ENCODE measurements at regions not wholly inside any gene's neighbourhood (a gene's known extent, or its start where the extent isn't known, plus 50 kb on each side); places are given as distances from the start of the nearest gene placed in this dataset.

DNA sequence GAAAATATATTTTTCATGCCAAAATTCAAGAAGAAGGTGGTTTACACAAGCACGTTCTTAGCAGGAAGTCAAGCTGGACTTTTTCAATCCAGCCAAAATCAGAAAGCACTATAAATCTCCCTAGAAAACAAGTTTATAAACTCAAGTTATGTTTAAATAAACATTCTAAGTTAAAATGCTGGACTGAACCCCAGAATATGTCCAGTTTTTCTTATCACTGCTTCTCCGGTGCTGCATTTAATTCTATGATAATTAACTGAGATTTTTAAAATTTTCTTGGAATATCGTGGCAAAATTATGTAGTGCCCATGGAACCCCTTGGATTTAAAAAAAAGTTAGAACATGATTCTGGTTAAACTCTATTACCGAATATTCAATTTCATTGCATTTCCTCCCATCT, 218.2 kb upstream of the MDFIC2 start:
- intact Hi-C loops (cut with DNase I) = no loop called here
- TF ChIP-seq POLR2A (IDR thresholded peaks at IDR 0.05) (no peak), CTCF (IDR thresholded peaks at IDR 0.05) (no peak)
- no peak overlapping the region for H3K4me3 ChIP-seq (replicated peaks in 1 of 3)
- peaks cover 25 to 34% of the 10 kb centered on the region in 2 donors for H3K4me1 ChIP-seq
- no peak for DNase-seq
- H3K27me3 ChIP-seq = no peaks in the 10 kb centered on the region
- no peaks in the 10 kb centered on the region for H3K9me3 ChIP-seq
- no peaks in the 10 kb centered on the region for H3K36me3 ChIP-seq
- peak overlapping the region; percentile 42 to 81 (median 56) for H3K27ac ChIP-seq
- 14 to 22% methylated on average over 4 of the region's 4 CpGs for WGBS, 2 donors

DNA sequence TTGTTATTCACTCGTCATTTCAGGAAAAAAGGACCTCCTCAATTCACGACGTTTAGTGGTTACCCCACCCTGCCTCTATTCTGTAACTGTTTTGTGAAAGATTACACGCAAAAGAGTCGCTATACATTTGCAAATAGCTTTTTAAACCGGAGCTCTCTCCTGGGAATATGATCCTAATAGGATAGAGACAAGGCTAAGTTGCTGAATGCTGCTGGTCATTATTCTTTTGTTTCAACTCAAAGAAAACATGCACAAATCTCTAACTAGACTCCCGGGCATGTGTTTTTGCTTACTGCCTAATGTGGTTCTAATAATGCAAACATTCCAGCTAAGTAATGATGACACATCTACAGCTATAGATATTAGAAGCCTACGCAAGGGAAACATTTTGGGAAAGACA, 214.6 kb upstream of the MDFIC2 start:
- TF ChIP-seq POLR2A (IDR thresholded peaks at IDR 0.05) (no peak), CTCF (IDR thresholded peaks at IDR 0.05) (no peak)
- DNase-seq = no peak
- Histone ChIP-seq H3K27me3 (no peaks in the 10 kb centered on the region), H3K27ac (no peak overlapping the region), H3K9me3 (no peaks in the 10 kb centered on the region), H3K4me1 (peaks cover 22 to 28% of the 10 kb centered on the region in 2 donors), H3K36me3 (no peaks in the 10 kb centered on the region), H3K4me3 (replicated peaks in 1 of 3) (no peak overlapping the region)
- WGBS, 2 donors = 77 to 79% methylated on average over 8 of the region's 8 CpGs
- intact Hi-C loops (cut with DNase I) = no loop called here

DNA sequence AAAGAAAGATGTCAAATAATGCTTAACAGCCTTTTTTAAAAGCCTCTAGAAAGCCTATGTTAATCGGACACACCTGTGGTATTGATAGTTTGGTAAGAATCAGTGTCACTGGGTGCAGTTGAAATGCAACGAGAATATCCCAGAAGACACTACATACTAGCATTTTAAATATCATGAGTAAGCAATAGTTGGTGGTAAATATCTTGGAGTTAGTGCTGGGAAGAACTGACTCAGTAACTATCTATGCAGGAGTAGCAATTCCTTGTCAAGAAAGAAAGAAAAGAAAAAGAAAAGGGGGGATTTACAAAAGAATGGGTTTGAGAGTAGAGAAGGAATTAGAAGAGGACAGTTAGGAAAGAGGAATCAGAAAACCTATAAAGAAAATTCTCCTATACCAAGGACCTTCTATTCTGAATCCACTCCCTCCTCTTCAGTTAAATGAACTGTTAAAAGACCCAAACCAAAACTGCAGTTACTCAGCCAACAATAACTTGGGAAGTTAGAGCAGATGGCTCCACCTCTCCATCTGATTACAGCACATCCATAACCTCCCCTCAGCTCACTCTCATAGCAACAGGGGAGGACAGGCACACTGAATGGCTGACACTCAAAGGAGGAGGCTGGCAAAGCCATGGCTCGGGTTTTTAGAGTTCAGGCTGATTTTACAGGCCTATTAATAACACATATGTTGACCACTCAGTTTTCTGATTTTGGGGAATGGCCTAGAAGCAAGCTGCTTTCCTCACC, 207.6 kb upstream of the MDFIC2 start:
- Histone ChIP-seq H3K27me3 (no peaks in the 10 kb centered on the region), H3K36me3 (no peaks in the 10 kb centered on the region), H3K27ac (no peak overlapping the region), H3K4me1 (peaks cover 0 to 10% of the 10 kb centered on the region in 2 donors), H3K9me3 (no peaks in the 10 kb centered on the region), H3K4me3 (replicated peaks in 1 of 3) (no peak overlapping the region)
- WGBS, 2 donors = 73 to 79% methylated on average over 3 of the region's 3 CpGs
- no peak for TF ChIP-seq POLR2A (IDR thresholded peaks at IDR 0.05)
- intact Hi-C loops (cut with DNase I) = no loop called here
- DNase-seq = no peak

GRCh38 chr3:70519026-70519425, 206.6 kb upstream of the MDFIC2 start:
- Histone ChIP-seq H3K4me1 (peaks cover 0 to 10% of the 10 kb centered on the region in 2 donors), H3K9me3 (no peaks in the 10 kb centered on the region), H3K4me3 (replicated peaks in 1 of 3) (no peak overlapping the region), H3K36me3 (no peaks in the 10 kb centered on the region), H3K27me3 (no peaks in the 10 kb centered on the region), H3K27ac (no peak overlapping the region)
- DNase-seq = no peak
- WGBS, 2 donors = 75 to 76% methylated on average over 4 of the region's 4 CpGs
- intact Hi-C loops (cut with DNase I) = no loop called here
- TF ChIP-seq CTCF (IDR thresholded peaks at IDR 0.05) (no peak), POLR2A (IDR thresholded peaks at IDR 0.05) (no peak)

DNA sequence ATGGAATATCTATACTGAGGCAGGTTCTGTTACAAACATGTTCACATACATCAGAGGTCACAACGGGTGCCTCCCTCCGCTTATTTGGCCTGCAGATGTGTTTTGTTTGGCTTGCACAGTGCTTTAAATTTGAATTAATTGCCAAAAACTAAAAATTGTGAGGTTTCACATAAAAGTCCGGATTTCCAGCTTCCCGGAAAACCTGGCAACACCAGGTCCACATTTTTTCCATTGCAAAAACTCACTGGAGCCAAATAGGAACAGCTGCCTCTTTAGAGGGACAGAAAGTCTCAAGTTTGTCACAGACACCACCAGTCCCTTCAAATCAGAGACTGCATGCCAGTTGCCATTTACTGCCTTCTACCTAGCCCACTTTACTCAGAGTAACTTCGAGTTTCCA, 205.9 kb upstream of the MDFIC2 start:
- Histone ChIP-seq H3K4me3 (replicated peaks in 1 of 3) (no peak overlapping the region), H3K4me1 (peaks cover 0 to 10% of the 10 kb centered on the region in 2 donors), H3K36me3 (no peaks in the 10 kb centered on the region), H3K27me3 (no peaks in the 10 kb centered on the region), H3K9me3 (no peaks in the 10 kb centered on the region), H3K27ac (no peak overlapping the region)
- TF ChIP-seq POLR2A (IDR thresholded peaks at IDR 0.05) = no peak
- TF ChIP-seq CTCF (IDR thresholded peaks at IDR 0.05) = no peak
- 67 to 71% methylated on average over 5 of the region's 5 CpGs for WGBS, 2 donors
- DNase-seq = no peak
- intact Hi-C loops (cut with DNase I) = no loop called here

Measured in thyroid gland (tissue), 4 donors.